Mesothelial cell of epicardium (in vitro differentiated cells): ENCODE measurements at regions not wholly inside any gene's neighbourhood (a gene's known extent, or its start where the extent isn't known, plus 50 kb on each side); places are given as distances from the start of the nearest gene placed in this dataset.
"Not testable (repeated sequence)": the region's sequence is repeated elsewhere in the genome, so short reads cannot be mapped to it uniquely, and the experiment has no call there.

Source experiments
- DNase-seq, 2 experiments: peaks; one replicate each; pipeline ENCODE4 v3.0.0; 2021; ENCODE audit warnings: low spot score in 2 of 2; ENCODE audit not compliant: unreplicated experiment in 2 of 2
- H3K27ac Mint-ChIP-seq: 2 replicates; pipeline ENCODE4 v1.8.0; 2021; ENCODE audit warnings: mixed read lengths
- H3K27me3 Mint-ChIP-seq: 2 replicates; pipeline ENCODE4 v1.8.0; 2021; ENCODE audit warnings: low read depth, mixed read lengths
- H3K36me3 Mint-ChIP-seq: 2 replicates; pipeline ENCODE4 v1.8.0; 2021; ENCODE audit warnings: mixed read lengths
- H3K4me1 Mint-ChIP-seq: 2 replicates; pipeline ENCODE4 v1.8.0; 2021; ENCODE audit warnings: mixed read lengths
- H3K4me3 Mint-ChIP-seq: 2 replicates; pipeline ENCODE4 v1.8.0; 2021; ENCODE audit warnings: mild to moderate bottlenecking, moderate library complexity, mixed read lengths
- H3K9me3 Mint-ChIP-seq: 2 replicates; pipeline ENCODE4 v1.8.0; 2021; ENCODE audit warnings: mixed read lengths
- TF ChIP-seq, protein P1 (sequence below): fragments of 200-600 bp; sonication (generic); IDR thresholded peaks from one replicate; pipeline ENCODE4 v1.5.0; 2021; ENCODE audit warnings: antibody characterized with exemption; ENCODE audit not compliant: unreplicated experiment

DNA sequence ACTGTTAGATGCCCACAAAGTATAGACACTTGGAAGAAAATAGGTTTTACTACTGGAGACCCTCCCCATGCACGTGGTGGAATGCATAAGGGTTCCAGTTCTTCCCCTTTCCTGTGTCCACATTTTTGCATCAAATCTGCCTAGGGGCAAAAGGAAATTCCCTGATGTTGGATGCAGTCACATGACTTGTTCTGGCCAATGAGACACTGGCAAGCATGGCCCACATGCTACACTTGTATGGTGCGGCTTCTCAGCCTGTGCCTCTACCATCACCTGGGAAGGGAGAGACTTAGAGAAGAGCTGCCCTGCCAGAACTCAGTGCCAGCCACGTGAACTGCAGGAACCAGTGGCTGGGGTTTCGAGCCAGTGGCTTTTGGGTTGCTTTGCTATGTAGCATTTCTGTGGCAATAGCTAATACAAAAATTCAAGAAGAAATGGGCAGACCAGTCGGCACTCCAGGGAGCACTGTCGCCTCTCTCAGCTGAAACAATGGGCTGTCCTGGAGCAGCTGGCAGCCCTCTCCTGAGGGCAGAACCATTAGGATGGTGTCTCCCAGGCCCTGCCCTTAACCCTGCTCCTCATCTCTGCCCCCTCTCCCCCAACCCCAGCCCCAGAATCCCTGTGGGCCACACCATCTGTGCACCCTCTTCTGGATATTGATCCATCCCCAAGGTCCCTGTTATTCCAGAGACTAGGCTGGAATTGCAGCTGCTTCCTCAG, 634.0 kb downstream of the UQCRFS1 start:
- peaks cover 3% of the 10 kb centered on the region for H3K27me3 Mint-ChIP-seq
- no peak for DNase-seq
- no peak overlapping the region for H3K27ac Mint-ChIP-seq
- no peak overlapping the region for H3K4me3 Mint-ChIP-seq
- TF ChIP-seq, protein P1, sequence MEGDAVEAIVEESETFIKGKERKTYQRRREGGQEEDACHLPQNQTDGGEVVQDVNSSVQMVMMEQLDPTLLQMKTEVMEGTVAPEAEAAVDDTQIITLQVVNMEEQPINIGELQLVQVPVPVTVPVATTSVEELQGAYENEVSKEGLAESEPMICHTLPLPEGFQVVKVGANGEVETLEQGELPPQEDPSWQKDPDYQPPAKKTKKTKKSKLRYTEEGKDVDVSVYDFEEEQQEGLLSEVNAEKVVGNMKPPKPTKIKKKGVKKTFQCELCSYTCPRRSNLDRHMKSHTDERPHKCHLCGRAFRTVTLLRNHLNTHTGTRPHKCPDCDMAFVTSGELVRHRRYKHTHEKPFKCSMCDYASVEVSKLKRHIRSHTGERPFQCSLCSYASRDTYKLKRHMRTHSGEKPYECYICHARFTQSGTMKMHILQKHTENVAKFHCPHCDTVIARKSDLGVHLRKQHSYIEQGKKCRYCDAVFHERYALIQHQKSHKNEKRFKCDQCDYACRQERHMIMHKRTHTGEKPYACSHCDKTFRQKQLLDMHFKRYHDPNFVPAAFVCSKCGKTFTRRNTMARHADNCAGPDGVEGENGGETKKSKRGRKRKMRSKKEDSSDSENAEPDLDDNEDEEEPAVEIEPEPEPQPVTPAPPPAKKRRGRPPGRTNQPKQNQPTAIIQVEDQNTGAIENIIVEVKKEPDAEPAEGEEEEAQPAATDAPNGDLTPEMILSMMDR = no peak
- no peaks in the 10 kb centered on the region for H3K36me3 Mint-ChIP-seq
- H3K4me1 Mint-ChIP-seq = peaks cover 6% of the 10 kb centered on the region
- no peaks in the 10 kb centered on the region for H3K9me3 Mint-ChIP-seq

DNA sequence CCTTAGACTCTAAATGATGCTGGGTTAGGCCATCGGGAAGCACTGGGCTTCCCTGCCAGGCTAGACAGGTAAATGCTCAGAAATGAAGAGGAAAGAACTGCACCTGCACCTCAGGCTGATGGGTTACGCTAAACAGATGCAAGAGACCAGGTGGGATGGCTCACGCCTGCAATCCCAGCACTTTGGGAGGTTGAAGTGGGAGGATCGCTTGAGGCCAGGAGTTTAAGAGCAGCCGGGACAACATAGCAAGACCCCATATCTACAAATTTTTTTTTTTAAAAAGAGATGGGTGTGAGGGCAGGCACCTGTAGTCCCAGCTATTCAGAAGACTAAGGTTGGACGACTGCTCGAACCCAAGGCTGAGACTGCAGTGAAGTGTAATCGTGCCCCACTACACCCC, 634.7 kb downstream of the UQCRFS1 start:
- H3K9me3 Mint-ChIP-seq = no peaks in the 10 kb centered on the region
- H3K27ac Mint-ChIP-seq = no peak overlapping the region
- TF ChIP-seq, protein P1 = no peak
- DNase-seq = no peak
- no peak overlapping the region for H3K4me3 Mint-ChIP-seq
- H3K36me3 Mint-ChIP-seq = no peaks in the 10 kb centered on the region
- H3K27me3 Mint-ChIP-seq = peaks cover 4% of the 10 kb centered on the region
- H3K4me1 Mint-ChIP-seq = peaks cover 6% of the 10 kb centered on the region

DNA sequence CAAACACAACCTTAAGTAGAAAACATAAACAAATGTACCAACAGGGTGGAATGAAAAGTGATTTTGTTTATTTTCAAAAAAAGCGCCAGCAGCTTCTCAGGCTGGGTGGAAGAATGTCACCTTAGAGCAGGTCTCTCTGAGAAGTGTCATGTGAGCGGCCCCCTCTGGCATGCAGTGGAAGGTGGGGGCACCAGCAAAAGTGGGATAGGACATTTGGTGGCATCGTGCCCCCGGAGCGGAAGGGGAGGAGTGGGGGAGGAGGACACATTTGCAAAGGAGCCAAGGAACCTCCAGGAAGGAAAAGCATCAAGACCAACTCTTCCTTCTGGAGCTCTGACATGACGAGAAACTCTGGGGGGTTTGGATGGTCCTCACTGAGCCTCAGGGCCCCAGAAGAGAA, 635.3 kb downstream of the UQCRFS1 start:
- no peak overlapping the region for H3K27ac Mint-ChIP-seq
- H3K4me3 Mint-ChIP-seq = no peak overlapping the region
- peaks cover 6% of the 10 kb centered on the region for H3K27me3 Mint-ChIP-seq
- no peaks in the 10 kb centered on the region for H3K36me3 Mint-ChIP-seq
- H3K9me3 Mint-ChIP-seq = no peaks in the 10 kb centered on the region
- DNase-seq = no peak
- TF ChIP-seq, protein P1 = no peak
- peaks cover 6% of the 10 kb centered on the region for H3K4me1 Mint-ChIP-seq

DNA sequence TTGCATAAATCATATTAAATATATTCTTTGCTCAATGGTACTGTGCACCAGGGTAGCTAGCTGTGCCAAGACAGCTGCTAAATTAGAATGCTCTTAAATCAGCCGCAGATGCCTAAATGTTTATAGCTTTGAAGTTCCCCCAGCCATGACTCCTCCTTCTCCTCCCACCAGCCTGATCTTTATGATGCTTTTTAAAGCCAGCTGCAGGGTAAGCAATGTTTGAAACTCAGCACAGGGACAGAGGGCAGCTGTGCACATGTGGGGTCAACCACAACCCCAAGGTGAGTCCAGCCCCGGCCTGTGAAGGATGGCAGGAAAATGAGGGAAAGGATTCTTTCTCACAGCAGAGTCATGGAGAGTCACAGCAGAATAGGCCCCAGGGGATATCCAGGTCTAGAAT, 635.7 kb downstream of the UQCRFS1 start:
- H3K27ac Mint-ChIP-seq = no peak overlapping the region
- no peaks in the 10 kb centered on the region for H3K36me3 Mint-ChIP-seq
- TF ChIP-seq, protein P1 = no peak

DNA sequence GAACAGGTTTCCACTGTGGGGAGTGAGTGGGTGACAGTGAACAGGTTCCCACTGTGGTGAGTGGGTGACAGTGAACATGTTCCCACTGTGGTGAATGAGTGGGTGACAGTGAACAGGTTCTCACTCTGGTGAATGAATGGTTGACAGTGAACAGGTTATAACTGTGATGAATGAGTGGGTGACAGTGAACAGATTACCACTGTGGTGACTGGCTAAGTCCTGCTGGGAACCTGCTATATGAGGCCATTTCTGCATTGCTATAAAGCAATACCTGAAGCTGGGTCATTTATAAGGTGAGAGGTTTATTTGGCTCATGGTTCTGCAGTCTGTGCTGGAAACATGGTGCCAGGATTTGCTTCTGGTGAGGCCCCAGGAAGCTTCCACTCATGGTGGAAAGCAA, 637.1 kb downstream of the UQCRFS1 start:
- no peak for DNase-seq
- H3K36me3 Mint-ChIP-seq = no peaks in the 10 kb centered on the region
- no peak overlapping the region for H3K27ac Mint-ChIP-seq
- H3K4me1 Mint-ChIP-seq = peaks cover 2% of the 10 kb centered on the region
- no peak overlapping the region for H3K4me3 Mint-ChIP-seq
- H3K27me3 Mint-ChIP-seq = peaks cover 4% of the 10 kb centered on the region
- TF ChIP-seq, protein P1 = no peak
- H3K9me3 Mint-ChIP-seq = no peaks in the 10 kb centered on the region

More for the DNA sequence above, 635.7 kb downstream of the UQCRFS1 start:
- Mint-ChIP-seq H3K9me3 (no peaks in the 10 kb centered on the region), H3K4me1 (peaks cover 6% of the 10 kb centered on the region), H3K27me3 (peaks cover 6% of the 10 kb centered on the region), H3K4me3 (no peak overlapping the region)
- DNase-seq = no peak

DNA sequence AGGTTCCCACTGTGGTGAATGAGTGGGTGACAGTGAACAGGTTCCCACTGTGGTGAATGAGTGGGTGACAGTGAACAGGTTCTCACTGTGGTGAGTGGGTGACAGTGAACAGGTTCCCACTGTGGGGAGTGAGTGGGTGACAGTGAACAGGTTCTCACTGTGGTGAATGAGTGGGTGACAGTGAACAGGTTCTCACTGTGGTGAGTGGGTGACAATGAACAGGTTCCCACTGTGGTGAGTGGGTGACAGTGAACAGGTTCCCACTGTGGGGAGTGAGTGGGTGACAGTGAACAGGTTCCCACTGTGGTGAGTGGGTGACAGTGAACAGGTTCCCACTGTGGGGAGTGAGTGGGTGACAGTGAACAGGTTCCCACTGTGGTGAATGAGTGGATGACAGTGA, 637.6 kb downstream of the UQCRFS1 start:
- not testable (repeated sequence) for H3K9me3 Mint-ChIP-seq, H3K27me3 Mint-ChIP-seq, DNase-seq, H3K4me3 Mint-ChIP-seq, H3K36me3 Mint-ChIP-seq, H3K4me1 Mint-ChIP-seq, H3K27ac Mint-ChIP-seq
